ENCODE measurements at regions not wholly inside any gene's neighbourhood (a gene's known extent, or its start where the extent isn't known, plus 50 kb on each side); places are given as distances from the start of the nearest gene placed in this dataset.
"Not testable (repeated sequence)": the region's sequence is repeated elsewhere in the genome, so short reads cannot be mapped to it uniquely, and the experiment has no call there.

- TF ChIP-seq, protein P1, sequence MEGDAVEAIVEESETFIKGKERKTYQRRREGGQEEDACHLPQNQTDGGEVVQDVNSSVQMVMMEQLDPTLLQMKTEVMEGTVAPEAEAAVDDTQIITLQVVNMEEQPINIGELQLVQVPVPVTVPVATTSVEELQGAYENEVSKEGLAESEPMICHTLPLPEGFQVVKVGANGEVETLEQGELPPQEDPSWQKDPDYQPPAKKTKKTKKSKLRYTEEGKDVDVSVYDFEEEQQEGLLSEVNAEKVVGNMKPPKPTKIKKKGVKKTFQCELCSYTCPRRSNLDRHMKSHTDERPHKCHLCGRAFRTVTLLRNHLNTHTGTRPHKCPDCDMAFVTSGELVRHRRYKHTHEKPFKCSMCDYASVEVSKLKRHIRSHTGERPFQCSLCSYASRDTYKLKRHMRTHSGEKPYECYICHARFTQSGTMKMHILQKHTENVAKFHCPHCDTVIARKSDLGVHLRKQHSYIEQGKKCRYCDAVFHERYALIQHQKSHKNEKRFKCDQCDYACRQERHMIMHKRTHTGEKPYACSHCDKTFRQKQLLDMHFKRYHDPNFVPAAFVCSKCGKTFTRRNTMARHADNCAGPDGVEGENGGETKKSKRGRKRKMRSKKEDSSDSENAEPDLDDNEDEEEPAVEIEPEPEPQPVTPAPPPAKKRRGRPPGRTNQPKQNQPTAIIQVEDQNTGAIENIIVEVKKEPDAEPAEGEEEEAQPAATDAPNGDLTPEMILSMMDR (IDR thresholded peaks at IDR 0.05; ENCODE audit: control insufficient read depth, extremely low read depth, insufficient read depth) = no peak
- H3K4me3 ChIP-seq (ENCODE audit: low read depth, low read length) = no peak overlapping the region
- DNase-seq (ENCODE audit: low read depth) = no peak
Observed at GRCh38 chr21:35274923-35275322, 225.8 kb upstream of the RUNX1 start.

DNA sequence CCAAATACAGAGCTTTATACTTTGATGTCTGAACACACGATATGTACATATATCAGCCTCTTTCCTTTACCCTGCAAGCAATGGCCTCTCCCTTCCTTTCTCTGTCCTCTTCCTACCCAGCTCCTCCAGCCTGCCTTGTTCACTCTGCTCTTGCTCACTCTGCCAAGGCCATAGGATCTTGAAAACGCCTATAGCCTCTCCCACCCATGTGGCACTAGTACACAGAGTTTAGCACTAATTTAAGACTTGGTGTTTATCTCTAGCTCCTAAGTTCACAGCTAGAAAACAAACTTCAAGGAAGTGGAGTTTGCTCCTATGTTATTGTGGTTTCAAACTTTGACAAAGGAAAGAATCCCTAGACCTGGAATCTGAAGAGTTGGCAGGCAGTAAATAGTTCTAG, 225.0 kb upstream of the RUNX1 start:
- H3K4me3 ChIP-seq (ENCODE audit: low read depth, low read length) = no peak overlapping the region
- DNase-seq (ENCODE audit: low read depth) = no peak
- TF ChIP-seq, protein P1 (IDR thresholded peaks at IDR 0.05; ENCODE audit: control insufficient read depth, extremely low read depth, insufficient read depth) = no peak

- H3K4me3 ChIP-seq (ENCODE audit: low read depth, low read length) = no peak overlapping the region
- DNase-seq (ENCODE audit: low read depth) = peak; percentile 23
- TF ChIP-seq, protein P1 (IDR thresholded peaks at IDR 0.05; ENCODE audit: control insufficient read depth, extremely low read depth, insufficient read depth) = no peak
Observed at GRCh38 chr21:35273333-35273732, 224.2 kb upstream of the RUNX1 start.

- DNase-seq (ENCODE audit: low read depth); H3K4me3 ChIP-seq (ENCODE audit: low read depth, low read length): not testable (repeated sequence)
Observed at GRCh38 chr21:35271344-35272118, 222.4 kb upstream of the RUNX1 start.

DNA sequence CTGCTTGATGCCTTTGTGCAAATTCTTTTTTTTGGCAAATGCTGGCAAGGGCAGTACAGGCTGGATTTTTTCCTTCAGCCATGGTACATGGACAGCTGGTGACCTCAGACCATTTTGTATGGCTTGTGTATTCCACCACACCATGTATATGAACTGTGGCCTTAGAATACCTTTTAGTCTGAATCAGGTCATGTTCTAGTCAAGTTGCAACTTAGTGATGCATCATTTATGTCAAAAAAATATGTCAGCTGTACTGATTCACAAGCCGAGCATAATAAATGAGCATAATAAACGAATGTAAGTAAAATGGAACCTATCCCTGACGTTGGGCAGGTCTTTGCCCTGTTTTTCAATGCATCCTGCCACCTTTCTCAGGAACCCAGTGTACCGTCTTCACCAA, 219.7 kb upstream of the RUNX1 start:
- no peak for DNase-seq (ENCODE audit: low read depth)
- no peak overlapping the region for H3K4me3 ChIP-seq (ENCODE audit: low read depth, low read length)
- TF ChIP-seq, protein P1 (IDR thresholded peaks at IDR 0.05; ENCODE audit: control insufficient read depth, extremely low read depth, insufficient read depth) = no peak

DNA sequence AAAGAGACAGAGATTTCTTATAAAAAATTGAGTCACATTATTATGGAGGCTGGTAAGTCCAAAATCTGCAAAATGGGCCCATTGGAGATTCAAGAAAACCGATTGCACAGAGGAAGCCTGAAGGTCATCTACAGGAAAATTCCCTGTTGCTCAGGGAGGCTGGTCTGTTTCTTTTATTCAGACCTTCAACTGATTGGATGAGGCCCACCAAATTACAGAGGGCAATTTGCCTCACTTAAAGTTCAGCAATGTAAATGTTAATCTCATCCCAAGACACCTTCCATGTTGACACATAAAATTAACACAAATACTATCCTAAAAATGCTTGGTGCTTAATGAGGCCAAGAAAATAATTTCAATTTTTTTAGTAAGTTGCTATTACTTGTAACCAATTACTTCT, 219.2 kb upstream of the RUNX1 start:
- DNase-seq (ENCODE audit: low read depth) = no peak
- TF ChIP-seq, protein P1 (IDR thresholded peaks at IDR 0.05; ENCODE audit: control insufficient read depth, extremely low read depth, insufficient read depth) = no peak
- no peak overlapping the region for H3K4me3 ChIP-seq (ENCODE audit: low read depth, low read length)

DNA sequence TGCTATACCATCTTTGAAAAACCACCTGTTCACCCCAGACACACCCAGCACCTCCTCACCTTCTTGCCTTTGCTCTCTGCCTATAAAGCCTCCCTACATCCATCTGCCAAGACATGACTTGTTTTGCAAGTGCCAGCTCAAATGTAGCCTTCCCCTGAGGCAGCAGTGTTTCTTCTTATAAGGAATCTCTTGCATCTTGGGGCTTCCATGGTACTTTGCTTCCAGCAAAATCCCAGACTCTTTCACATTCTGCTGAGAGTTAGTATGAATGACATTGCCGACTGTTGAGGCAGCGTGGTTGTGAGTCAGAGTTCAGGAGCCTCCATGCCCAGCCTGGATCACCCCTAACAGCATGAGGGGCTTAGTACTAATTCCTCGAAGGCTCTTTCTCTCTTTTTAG, 217.4 kb upstream of the RUNX1 start:
- TF ChIP-seq, protein P1 (IDR thresholded peaks at IDR 0.05; ENCODE audit: control insufficient read depth, extremely low read depth, insufficient read depth) = no peak
- DNase-seq (ENCODE audit: low read depth) = no peak
- no peak overlapping the region for H3K4me3 ChIP-seq (ENCODE audit: low read depth, low read length)
